CD4-positive, alpha-beta T cell treated with Interferon gamma for 1 hour (primary cell): ENCODE measurements at regions not wholly inside any gene's neighbourhood (a gene's known extent, or its start where the extent isn't known, plus 50 kb on each side); places are given as distances from the start of the nearest gene placed in this dataset.

Experiments used
- DNase-seq: peaks from one replicate; pipeline ENCODE4 v3.0.0-alpha.2; 2020

- no peak for DNase-seq
Measured at GRCh38 chr9:1776668-1777067, 238.5 kb upstream of the SMARCA2 start.

- no peak for DNase-seq
Measured at GRCh38 chr9:1791191-1791590, 224.0 kb upstream of the SMARCA2 start.

GRCh38 chr9:1794547-1795270 lies 220.4 kb upstream of the SMARCA2 start:
- no peak for DNase-seq

- no peak for DNase-seq
Measured at GRCh38 chr9:1804128-1804865, 210.8 kb upstream of the SMARCA2 start.

GRCh38 chr9:1829719-1830118 lies 185.4 kb upstream of the SMARCA2 start:
- no peak for DNase-seq

GRCh38 chr9:1832960-1833359 lies 182.2 kb upstream of the SMARCA2 start:
- DNase-seq, result no peak

GRCh38 chr9:1837453-1838084 lies 177.6 kb upstream of the SMARCA2 start:
- DNase-seq, result no peak

- DNase-seq, result no peak
Measured at GRCh38 chr9:1839909-1840308, 175.2 kb upstream of the SMARCA2 start.

GRCh38 chr9:1845425-1845824 lies 169.7 kb upstream of the SMARCA2 start:
- DNase-seq, result no peak

- no peak for DNase-seq
Measured at GRCh38 chr9:1855726-1856125, 159.4 kb upstream of the SMARCA2 start.

- DNase-seq, result no peak
Measured at GRCh38 chr9:1857808-1858207, 157.3 kb upstream of the SMARCA2 start.

GRCh38 chr9:1869843-1870242 lies 145.3 kb upstream of the SMARCA2 start:
- no peak for DNase-seq

- no peak for DNase-seq
Measured at GRCh38 chr9:1870915-1871314, 144.2 kb upstream of the SMARCA2 start.

- no peak for DNase-seq
Measured at GRCh38 chr9:1871626-1872419, 143.3 kb upstream of the SMARCA2 start.

- DNase-seq, result no peak
Measured at GRCh38 chr9:1875251-1875851, 139.8 kb upstream of the SMARCA2 start.

- no peak for DNase-seq
Measured at GRCh38 chr9:1875921-1876448, 139.2 kb upstream of the SMARCA2 start.

GRCh38 chr9:1876891-1877496 lies 138.2 kb upstream of the SMARCA2 start:
- no peak for DNase-seq

- no peak for DNase-seq
Measured at GRCh38 chr9:1877951-1878350, 137.2 kb upstream of the SMARCA2 start.

GRCh38 chr9:1878811-1879210 lies 136.3 kb upstream of the SMARCA2 start:
- DNase-seq, result no peak

- no peak for DNase-seq
Measured at GRCh38 chr9:1879501-1879900, 135.6 kb upstream of the SMARCA2 start.

GRCh38 chr9:1880038-1880565 lies 135.0 kb upstream of the SMARCA2 start:
- DNase-seq, result no peak
